ENCODE measurements at regions not wholly inside any gene's neighbourhood (a gene's known extent, or its start where the extent isn't known, plus 50 kb on each side); places are given as distances from the start of the nearest gene placed in this dataset.
"Not testable (repeated sequence)": the region's sequence is repeated elsewhere in the genome, so short reads cannot be mapped to it uniquely, and the experiment has no call there.

GRCh38 chr2:65747875-65748274 is 315.5 kb upstream of the SPRED2 start:
- DNase-seq (ENCODE audit: low spot score); FAIRE-seq: not testable (repeated sequence)

GRCh38 chr2:65746931-65747675 is 314.7 kb upstream of the SPRED2 start:
- FAIRE-seq (no peak), DNase-seq (ENCODE audit: low spot score) (no peak)

- DNase-seq (ENCODE audit: low spot score) (no peak), FAIRE-seq (no peak)
Observed at GRCh38 chr2:65744477-65745200, 312.2 kb upstream of the SPRED2 start.

GRCh38 chr2:65742977-65743376 is 310.6 kb upstream of the SPRED2 start:
- FAIRE-seq (no peak), DNase-seq (ENCODE audit: low spot score) (no peak)

- DNase-seq (ENCODE audit: low spot score), result no peak
- no peak for FAIRE-seq
Observed at GRCh38 chr2:65739927-65740326, 307.5 kb upstream of the SPRED2 start.

- FAIRE-seq (no peak), DNase-seq (ENCODE audit: low spot score) (no peak)
Observed at GRCh38 chr2:65737452-65738011, 305.1 kb upstream of the SPRED2 start.

GRCh38 chr2:65731476-65731875 is 299.1 kb upstream of the SPRED2 start:
- DNase-seq (ENCODE audit: low spot score), result no peak
- FAIRE-seq, result no peak

- DNase-seq (ENCODE audit: low spot score) (no peak), FAIRE-seq (no peak)
Observed at GRCh38 chr2:65730186-65730585, 297.8 kb upstream of the SPRED2 start.

GRCh38 chr2:65729246-65729645 is 296.8 kb upstream of the SPRED2 start:
- no peak for FAIRE-seq
- DNase-seq (ENCODE audit: low spot score), result no peak

GRCh38 chr2:65728477-65729180 is 296.2 kb upstream of the SPRED2 start:
- FAIRE-seq, result no peak

GRCh38 chr2:65727816-65728215 is 295.4 kb upstream of the SPRED2 start:
- no peak for DNase-seq (ENCODE audit: low spot score)
- no peak for FAIRE-seq

More at GRCh38 chr2:65728477-65729180, 296.2 kb upstream of the SPRED2 start:
- peak; percentile 33 for DNase-seq (ENCODE audit: low spot score)

GRCh38 chr2:65727381-65727780 is 295.0 kb upstream of the SPRED2 start:
- no peak for FAIRE-seq
- no peak for DNase-seq (ENCODE audit: low spot score)

GRCh38 chr2:65724752-65725151 is 292.4 kb upstream of the SPRED2 start:
- DNase-seq (ENCODE audit: low spot score), result no peak
- FAIRE-seq, result no peak

- no peak for FAIRE-seq
- DNase-seq (ENCODE audit: low spot score), result no peak
Observed at GRCh38 chr2:65724336-65724735, 291.9 kb upstream of the SPRED2 start.

- no peak for DNase-seq (ENCODE audit: low spot score)
- FAIRE-seq, result no peak
Observed at GRCh38 chr2:65722028-65722778, 289.8 kb upstream of the SPRED2 start.

GRCh38 chr2:65716698-65717097 is 284.3 kb upstream of the SPRED2 start:
- DNase-seq (ENCODE audit: low spot score) (no peak), FAIRE-seq (no peak)

GRCh38 chr2:65715323-65715722 is 282.9 kb upstream of the SPRED2 start:
- no peak for DNase-seq (ENCODE audit: low spot score)
- FAIRE-seq, result no peak

GRCh38 chr2:65714866-65715265 is 282.5 kb upstream of the SPRED2 start:
- FAIRE-seq, result no peak
- DNase-seq (ENCODE audit: low spot score), result no peak

GRCh38 chr2:65711863-65712262 is 279.5 kb upstream of the SPRED2 start:
- DNase-seq (ENCODE audit: low spot score) (no peak), FAIRE-seq (no peak)

GRCh38 chr2:65710779-65711295 is 278.4 kb upstream of the SPRED2 start:
- FAIRE-seq (no peak), DNase-seq (ENCODE audit: low spot score) (no peak)

- DNase-seq (ENCODE audit: low spot score), result no peak
- FAIRE-seq, result no peak
Observed at GRCh38 chr2:65710356-65710755, 278.0 kb upstream of the SPRED2 start.
